ENCODE measurements at regions not wholly inside any gene's neighbourhood (a gene's known extent, or its start where the extent isn't known, plus 50 kb on each side); places are given as distances from the start of the nearest gene placed in this dataset.

DNA sequence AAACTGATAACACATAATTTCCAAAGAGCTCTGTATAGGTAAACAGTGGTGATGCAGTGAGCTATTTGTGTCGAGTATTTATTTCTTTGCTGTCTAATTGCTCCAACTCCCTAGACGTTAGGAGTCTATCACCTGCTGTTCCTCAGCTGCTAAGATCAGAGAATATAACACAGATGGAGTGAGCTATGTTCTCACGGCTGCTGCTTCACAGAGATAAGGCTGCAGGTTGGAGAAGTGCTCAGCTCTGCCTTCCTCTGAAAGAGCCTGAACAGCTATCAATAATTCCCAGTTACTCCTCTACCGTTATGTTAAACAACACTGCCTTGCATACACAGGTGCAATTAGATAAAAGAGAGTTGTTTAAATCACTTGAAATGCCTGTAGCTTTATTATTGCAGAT is 103.2 kb upstream of the MDGA2 start:
- no peak for DNase-seq (ENCODE audit: extremely low read depth, low read depth, low spot score)

GRCh38 chr14:47772652-47773051 is 97.2 kb upstream of the MDGA2 start:
- no peak for DNase-seq (ENCODE audit: extremely low read depth, low read depth, low spot score)

DNA sequence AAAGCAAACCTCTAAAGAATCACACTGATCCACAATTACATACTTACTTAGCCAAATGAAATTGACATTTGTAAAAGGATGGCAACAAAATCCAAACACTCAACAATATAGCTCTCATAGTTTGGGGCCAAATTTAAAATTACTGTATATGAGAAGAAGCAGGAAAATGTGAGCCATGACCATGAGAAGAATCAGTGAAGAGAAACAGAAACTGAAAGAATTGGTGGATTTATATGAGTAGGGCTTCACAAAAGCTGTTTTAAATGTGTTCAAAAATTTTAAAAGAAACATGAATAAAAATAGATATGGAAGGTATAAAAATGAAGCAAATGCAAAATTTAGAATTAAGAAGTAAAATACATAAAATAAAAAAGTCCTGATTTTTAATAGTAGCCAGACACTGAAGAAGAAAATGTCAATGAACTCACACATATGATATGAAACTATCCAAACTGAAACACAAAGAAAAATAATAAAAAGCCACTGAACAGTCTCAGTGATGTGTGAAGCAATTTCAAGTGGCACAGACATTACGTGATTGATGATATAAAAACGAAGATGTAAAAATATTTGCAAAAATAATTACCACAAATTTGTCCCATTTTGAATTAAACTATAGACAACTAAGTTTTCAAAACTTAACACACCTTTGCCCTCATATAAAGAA is 87.9 kb upstream of the MDGA2 start:
- no peak for DNase-seq (ENCODE audit: extremely low read depth, low read depth, low spot score)

DNA sequence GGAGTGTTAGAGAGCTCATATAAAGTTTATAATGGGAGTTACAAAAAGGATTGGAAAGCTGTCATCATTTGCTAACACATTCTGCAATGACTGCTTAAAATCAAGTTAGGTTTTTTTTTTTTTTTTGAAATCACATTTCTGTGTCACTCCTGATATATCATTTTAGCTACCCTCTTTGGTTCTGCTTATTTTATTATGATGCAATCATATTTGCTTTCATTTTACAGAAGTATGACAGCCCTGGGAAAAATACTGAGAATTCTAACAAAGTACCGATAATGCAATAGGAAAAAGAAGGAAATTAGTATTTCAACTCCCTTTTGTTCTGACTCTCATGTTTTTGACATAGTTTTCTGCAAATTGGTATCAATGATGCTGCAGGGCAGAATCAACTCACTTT is 71.6 kb upstream of the MDGA2 start:
- no peak for DNase-seq (ENCODE audit: extremely low read depth, low read depth, low spot score)

- DNase-seq (ENCODE audit: extremely low read depth, low read depth, low spot score), result no peak
These were observed 68.8 kb upstream of the MDGA2 start for GRCh38 chr14:47744155-47744554.

GRCh38 chr14:47739541-47739940 is 64.1 kb upstream of the MDGA2 start:
- no peak for DNase-seq (ENCODE audit: extremely low read depth, low read depth, low spot score)

GRCh38 chr14:47730296-47730695 is 54.9 kb upstream of the MDGA2 start:
- no peak for DNase-seq (ENCODE audit: extremely low read depth, low read depth, low spot score)
